Transverse colon (tissue), 4 donors: ENCODE measurements at regions not wholly inside any gene's neighbourhood (a gene's known extent, or its start where the extent isn't known, plus 50 kb on each side); places are given as distances from the start of the nearest gene placed in this dataset.

Experiments used
- DNase-seq: peaks from one replicate; pipeline ENCODE4 v3.0.0-alpha.2; 2019
- H3K27ac ChIP-seq, 4 donors: fragments of 200-600 bp; sonication (generic); 2 replicates each; pipeline ENCODE4 v1.5.1; 2016 to 2018; ENCODE audit warnings: inconsistent platforms in 4 of 4
- H3K27me3 ChIP-seq: fragments of 200-600 bp; sonication (generic); 2 replicates; pipeline ENCODE4 v1.5.1; 2017; ENCODE audit warnings: inconsistent platforms
- H3K36me3 ChIP-seq, 4 donors: fragments of 200-600 bp; sonication (generic); 2 replicates each; pipeline ENCODE4 v1.5.1; 2017 to 2019; ENCODE audit warnings: inconsistent platforms in 4 of 4
- H3K4me1 ChIP-seq, 4 donors: fragments of 200-600 bp; sonication (generic); 2 replicates each; pipeline ENCODE4 v1.5.1; 2017 to 2020; ENCODE audit warnings: inconsistent platforms in 4 of 4
- H3K4me3 ChIP-seq, 4 donors: fragments of 200-600 bp; sonication (generic); 1 replicate in 1 of 4; 2 replicates in 3 of 4; pipeline versions ENCODE4 v1.5.1 to v1.6.1; 2017 to 2019; ENCODE audit warnings: inconsistent platforms in 4 of 4
- H3K9me3 ChIP-seq, 2 donors: fragments of 200-600 bp; sonication (generic); 2 replicates each; pipeline ENCODE4 v1.5.1; 2017 to 2019; ENCODE audit warnings: inconsistent platforms in 2 of 2
- EP300 ChIP-seq: sonication (generic); formaldehyde crosslinking; IDR thresholded peaks from one replicate; pipeline ENCODE4 v1.6.1; 2017; ENCODE audit warnings: antibody characterized with exemption, low read depth
- POLR2A ChIP-seq: fragments of 450-650 bp; IDR thresholded peaks from one replicate; pipeline ENCODE4 v1.6.1; 2016; ENCODE audit warnings: antibody characterized with exemption, mild to moderate bottlenecking, moderate library complexity
- POLR2AphosphoS5 ChIP-seq, 3 donors: sonication (generic); formaldehyde crosslinking; IDR thresholded peaks; one replicate each; pipeline ENCODE4 v1.6.1; 2016; ENCODE audit warnings: antibody characterized with exemption in 3 of 3
- WGBS, 2 donors: methylation state at CpG; one replicate each; pipeline ENCODE4 v1.1.5; 2018; ENCODE audit warnings: low coverage in 1 of 2; 5-methylcytosine and 5-hydroxymethylcytosine counted together
- in situ Hi-C, 4 donors: fragments of 200-750 bp; cut with MboI; loops; one replicate each; pipeline versions ENCODE4 v1.15.0 to v1.15.1; 2017; ENCODE audit warnings: low sequenced_read_pairs in 3 of 4, low pct_ligation_motif_present in 1 of 4, low pct_unique_long_range_greater_than_20kb in 1 of 4
- intact Hi-C: fragments of 100-400 bp; cut with DNase I; formaldehyde crosslinking; loops from one replicate; pipeline ENCODE4 v1.15.1; 2023; ENCODE audit warnings: low total_unique reads
- TF ChIP-seq, protein P1 (sequence below), 5 experiments: fragments of 200-600 bp in 3 of 5; fragments of 450-650 bp in 2 of 5; sonication (generic) in 3 of 5; IDR thresholded peaks; 1 replicate in 2 of 5; 2 replicates in 3 of 5; pipeline ENCODE4 v1.5.1; 2016 to 2017; ENCODE audit warnings: antibody characterized with exemption in 5 of 5, inconsistent platforms in 3 of 5, mild to moderate bottlenecking in 2 of 5, moderate library complexity in 1 of 5

DNA sequence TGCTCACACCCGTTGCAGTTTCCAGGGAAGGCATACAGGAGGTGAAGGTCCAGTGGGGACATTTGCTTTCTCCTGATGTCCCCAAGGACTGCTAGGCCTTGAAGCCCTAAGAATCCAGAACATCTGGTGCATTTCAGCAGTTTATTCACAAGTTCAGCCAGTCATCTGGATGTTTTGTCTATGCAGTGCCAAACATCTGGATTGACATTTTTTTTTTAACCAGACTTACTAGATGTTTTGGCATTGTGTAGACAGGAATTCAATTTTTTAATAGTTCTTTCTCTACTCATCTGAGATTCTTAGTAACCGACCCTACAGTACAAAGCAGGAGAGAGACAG is 256.2 kb downstream of the CLIC5 start:
- WGBS, 2 donors = 64% methylated on average over 2 of the region's 2 CpGs
- TF ChIP-seq, protein P1, sequence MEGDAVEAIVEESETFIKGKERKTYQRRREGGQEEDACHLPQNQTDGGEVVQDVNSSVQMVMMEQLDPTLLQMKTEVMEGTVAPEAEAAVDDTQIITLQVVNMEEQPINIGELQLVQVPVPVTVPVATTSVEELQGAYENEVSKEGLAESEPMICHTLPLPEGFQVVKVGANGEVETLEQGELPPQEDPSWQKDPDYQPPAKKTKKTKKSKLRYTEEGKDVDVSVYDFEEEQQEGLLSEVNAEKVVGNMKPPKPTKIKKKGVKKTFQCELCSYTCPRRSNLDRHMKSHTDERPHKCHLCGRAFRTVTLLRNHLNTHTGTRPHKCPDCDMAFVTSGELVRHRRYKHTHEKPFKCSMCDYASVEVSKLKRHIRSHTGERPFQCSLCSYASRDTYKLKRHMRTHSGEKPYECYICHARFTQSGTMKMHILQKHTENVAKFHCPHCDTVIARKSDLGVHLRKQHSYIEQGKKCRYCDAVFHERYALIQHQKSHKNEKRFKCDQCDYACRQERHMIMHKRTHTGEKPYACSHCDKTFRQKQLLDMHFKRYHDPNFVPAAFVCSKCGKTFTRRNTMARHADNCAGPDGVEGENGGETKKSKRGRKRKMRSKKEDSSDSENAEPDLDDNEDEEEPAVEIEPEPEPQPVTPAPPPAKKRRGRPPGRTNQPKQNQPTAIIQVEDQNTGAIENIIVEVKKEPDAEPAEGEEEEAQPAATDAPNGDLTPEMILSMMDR (IDR thresholded peaks at IDR 0.05) = no peak
- TF ChIP-seq POLR2A = no peak
- TF ChIP-seq EP300 = no peak
- no peak for TF ChIP-seq POLR2AphosphoS5 (IDR thresholded peaks at IDR 0.05)
- Histone ChIP-seq H3K9me3 (no peaks in the 10 kb centered on the region), H3K4me1 (no peaks in the 10 kb centered on the region), H3K4me3 (no peak overlapping the region), H3K27me3 (no peaks in the 10 kb centered on the region), H3K27ac (no peak overlapping the region), H3K36me3 (no peaks in the 10 kb centered on the region)
- in situ Hi-C loops = no loop called here
- DNase-seq = no peak
- intact Hi-C loops = no loop called here

DNA sequence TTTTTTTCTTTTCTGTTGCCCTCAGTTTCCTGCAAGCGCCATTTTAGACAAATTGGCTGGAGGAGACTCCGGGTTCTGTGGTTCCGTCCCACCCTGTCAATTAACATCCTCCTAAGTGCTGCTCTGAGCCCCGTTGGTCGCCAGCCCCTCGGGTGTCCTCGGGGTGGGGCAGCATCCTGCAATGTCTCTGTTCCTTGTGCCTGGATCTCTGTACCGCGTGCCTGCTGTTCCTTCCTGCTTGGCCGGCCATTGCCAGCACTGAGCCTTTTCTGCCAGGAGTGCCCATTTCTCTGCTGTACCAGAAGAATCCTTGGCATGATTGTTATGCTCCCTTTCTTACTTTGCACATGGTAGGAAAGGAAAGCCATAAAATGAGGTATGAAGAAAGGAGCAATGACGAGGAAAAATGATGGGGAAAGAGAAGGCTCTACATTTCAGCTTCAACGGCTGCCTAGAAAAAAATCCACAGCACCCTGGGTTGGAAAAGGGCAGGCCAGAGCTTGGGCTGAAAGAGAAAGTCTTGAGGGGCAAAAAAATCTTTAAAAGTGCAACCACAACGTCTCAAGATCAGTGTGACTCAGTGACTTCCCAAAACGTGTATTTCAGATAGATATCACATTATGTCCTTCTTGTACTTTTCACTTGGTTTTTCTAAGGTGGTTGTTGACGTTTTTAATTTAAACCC is 256.7 kb downstream of the CLIC5 start:
- intact Hi-C loops (no loop called here), in situ Hi-C loops (no loop called here)
- Histone ChIP-seq H3K4me1 (no peaks in the 10 kb centered on the region), H3K9me3 (no peaks in the 10 kb centered on the region), H3K27ac (no peak overlapping the region), H3K36me3 (no peaks in the 10 kb centered on the region), H3K4me3 (no peak overlapping the region), H3K27me3 (no peaks in the 10 kb centered on the region)
- DNase-seq = no peak
- TF ChIP-seq EP300 (no peak), POLR2AphosphoS5 (IDR thresholded peaks at IDR 0.05) (no peak), POLR2A (no peak)
- TF ChIP-seq, protein P1 (IDR thresholded peaks at IDR 0.05) = no peak
- WGBS, 2 donors = 76 to 79% methylated on average over 14 to 15 of the region's 15 CpGs

DNA sequence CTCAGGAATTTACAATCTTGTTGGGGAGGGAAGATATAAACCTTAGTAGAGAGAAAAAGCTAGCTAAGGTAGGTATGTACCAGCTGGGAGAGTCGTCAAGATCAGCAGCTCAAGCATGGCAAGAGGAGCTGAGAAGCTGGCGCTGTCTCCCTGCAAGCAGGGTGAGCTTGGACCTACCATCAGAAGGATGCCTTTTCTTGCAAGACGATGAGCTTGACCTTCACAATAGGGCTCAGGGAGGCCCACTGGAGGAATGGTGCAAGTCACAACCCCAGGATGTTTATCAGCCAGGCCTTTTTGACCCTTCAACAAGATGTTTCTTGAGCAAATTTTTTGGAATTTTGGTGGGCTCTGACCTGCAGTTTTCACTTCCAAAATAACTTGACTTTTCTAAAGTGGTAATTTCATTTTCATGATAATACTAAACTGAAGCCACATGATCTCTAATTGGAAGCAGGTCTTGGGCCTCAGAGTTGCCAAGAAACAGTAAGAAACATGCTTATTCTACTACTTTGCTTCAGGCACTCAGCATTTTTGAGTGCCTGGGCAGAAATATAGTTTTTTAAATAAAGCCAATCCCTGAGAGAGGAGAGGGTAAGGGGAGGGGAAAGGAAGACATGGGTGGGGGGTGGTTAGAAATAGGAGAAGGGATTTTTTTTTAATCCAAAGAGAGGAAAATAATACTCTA is 258.1 kb downstream of the CLIC5 start:
- intact Hi-C loops = no loop called here
- H3K36me3 ChIP-seq = no peaks in the 10 kb centered on the region
- H3K4me1 ChIP-seq = no peaks in the 10 kb centered on the region
- no peak overlapping the region for H3K4me3 ChIP-seq
- no peak for DNase-seq
- TF ChIP-seq EP300 (no peak), POLR2A (no peak), POLR2AphosphoS5 (IDR thresholded peaks at IDR 0.05) (no peak)
- TF ChIP-seq, protein P1 (IDR thresholded peaks at IDR 0.05) = no peak
- no peaks in the 10 kb centered on the region for H3K9me3 ChIP-seq
- no peaks in the 10 kb centered on the region for H3K27me3 ChIP-seq
- H3K27ac ChIP-seq = no peak overlapping the region
- WGBS, 2 donors = 98% methylated on average over 3 of the region's 3 CpGs; no CpG with 5 or more reads in 1 of the 2 donors
- in situ Hi-C loops = no loop called here

DNA sequence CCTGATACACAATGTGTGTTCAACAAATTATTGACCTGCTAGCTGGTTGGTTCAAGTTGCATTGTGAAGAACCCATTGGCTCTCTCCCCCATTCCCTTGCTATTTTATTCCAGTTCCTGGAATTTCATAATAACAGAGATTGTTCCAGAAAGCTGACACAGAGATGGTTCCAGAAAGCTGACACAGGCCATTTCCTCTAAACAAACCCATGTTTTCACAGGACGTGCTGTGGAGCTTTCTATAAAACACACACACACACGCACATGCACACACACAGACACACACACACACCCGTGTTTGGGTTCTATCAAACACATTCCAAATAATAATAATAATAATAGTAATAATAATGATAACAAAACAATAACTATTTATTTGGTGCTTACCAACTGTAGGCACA is 259.1 kb downstream of the CLIC5 start:
- WGBS, 2 donors = 84 to 87% methylated on average over 3 of the region's 3 CpGs

More for the DNA sequence above, 259.1 kb downstream of the CLIC5 start:
- intact Hi-C loops = no loop called here
- no peak for DNase-seq
- no peaks in the 10 kb centered on the region for H3K36me3 ChIP-seq
- H3K4me1 ChIP-seq = no peaks in the 10 kb centered on the region
- H3K27me3 ChIP-seq = no peaks in the 10 kb centered on the region
- no peak overlapping the region for H3K4me3 ChIP-seq
- in situ Hi-C loops = no loop called here
- TF ChIP-seq POLR2A = no peak
- TF ChIP-seq, protein P1 (IDR thresholded peaks at IDR 0.05) = no peak
- TF ChIP-seq POLR2AphosphoS5 (IDR thresholded peaks at IDR 0.05) = no peak
- TF ChIP-seq EP300 = no peak
- H3K9me3 ChIP-seq = no peaks in the 10 kb centered on the region
- H3K27ac ChIP-seq = no peak overlapping the region
